HG03520 (cell line): ENCODE measurements at regions not wholly inside any gene's neighbourhood (a gene's known extent, or its start where the extent isn't known, plus 50 kb on each side); places are given as distances from the start of the nearest gene placed in this dataset.

Experiments
- ATAC-seq: cut with Tn5 transposase; IDR thresholded peaks from one replicate; pipeline ENCODE4 v1.9.1; 2021; ENCODE audit warnings: mild to moderate bottlenecking, moderate library complexity; ENCODE audit not compliant: unreplicated experiment

DNA sequence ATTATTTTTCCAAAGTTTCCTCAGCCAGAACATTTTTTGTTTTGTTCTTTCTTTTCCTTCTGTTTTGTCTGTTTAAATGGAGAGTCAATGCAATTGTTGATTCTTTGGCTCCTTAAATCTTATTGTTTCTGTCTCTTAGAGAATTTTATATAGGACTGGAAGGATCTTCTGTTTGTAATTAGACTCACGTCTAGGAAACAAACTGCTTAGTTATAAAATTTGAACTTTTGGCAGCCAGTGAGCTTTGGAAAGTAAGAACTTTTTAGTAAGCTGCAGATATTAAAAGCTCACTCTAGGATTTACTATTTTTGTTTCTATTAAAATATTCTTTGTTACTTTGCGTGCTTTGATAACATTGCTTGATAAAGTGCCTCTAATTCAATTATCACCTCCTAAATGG, 109.8 kb upstream of the HNRNPU start:
- ATAC-seq: no peak

DNA sequence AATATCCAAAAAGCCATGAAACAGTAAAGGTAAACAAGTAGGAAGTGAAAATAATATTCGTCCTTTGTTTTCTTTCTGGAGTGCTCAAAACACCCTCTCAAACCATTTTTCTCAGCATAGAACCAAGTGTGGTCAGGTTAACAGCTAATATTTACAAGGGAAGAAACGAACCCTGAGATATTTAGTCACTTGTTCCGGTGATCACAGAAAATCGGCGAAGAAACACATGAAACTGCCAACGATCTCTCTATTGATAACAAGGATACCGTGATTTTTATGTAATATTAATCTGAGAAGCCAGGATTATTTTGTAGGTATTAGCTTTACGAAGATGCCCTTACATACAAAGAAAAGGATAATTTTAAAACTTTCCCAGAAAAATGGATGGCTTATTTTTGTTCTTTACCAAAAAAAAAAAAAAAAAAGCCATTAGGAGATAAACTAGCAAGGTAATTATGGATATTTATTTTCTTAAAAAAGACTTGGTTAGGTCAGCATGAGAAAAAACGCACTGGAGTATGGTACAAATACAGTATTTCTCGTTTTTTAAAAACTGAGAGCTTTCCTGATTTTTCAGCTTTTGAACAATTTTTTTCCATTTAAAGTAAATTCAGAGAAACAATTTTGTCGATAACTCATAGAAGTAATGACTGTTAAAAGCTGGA, 107.3 kb upstream of the HNRNPU start:
- ATAC-seq: no peak

DNA sequence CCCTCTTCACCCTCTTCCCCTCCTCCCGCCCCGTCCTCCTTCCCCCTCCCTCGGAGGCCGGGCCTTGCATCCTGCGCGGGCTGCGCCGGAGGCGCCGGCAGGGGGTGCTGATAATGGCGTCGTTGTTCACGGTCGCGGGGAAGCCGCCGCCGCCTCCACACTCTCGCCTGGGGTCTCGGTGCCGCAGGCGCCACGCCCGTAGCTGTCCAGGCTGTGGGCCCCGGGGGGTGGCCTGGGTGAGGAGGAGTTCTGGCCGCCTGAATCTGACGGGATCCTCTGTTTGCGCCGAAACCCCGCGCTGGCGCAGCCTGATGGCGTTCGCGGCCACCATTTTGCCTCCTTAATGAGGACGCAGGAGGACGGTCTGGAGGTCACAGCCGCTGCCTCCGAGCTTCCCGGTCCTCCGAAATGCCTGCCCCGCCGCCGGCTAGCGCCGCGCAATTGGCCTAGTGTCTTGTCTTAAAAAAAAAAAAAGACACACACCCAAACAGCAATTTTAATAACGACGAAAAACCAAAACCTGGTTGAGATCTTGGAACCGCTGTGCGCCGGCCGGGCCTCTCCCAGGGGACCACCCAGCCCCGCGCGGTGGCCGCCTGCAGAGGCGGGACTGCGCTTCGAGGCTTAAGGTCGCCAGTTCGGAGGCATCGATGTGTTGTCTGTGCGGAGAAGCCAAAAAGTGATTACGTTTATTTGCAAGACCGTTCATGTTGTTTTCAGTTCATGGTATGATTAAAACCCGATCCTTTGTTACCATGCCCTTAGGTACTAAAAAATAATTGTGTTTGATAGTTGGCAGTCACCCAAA, 106.6 kb upstream of the HNRNPU start:
- ATAC-seq: peak; percentile 67

DNA sequence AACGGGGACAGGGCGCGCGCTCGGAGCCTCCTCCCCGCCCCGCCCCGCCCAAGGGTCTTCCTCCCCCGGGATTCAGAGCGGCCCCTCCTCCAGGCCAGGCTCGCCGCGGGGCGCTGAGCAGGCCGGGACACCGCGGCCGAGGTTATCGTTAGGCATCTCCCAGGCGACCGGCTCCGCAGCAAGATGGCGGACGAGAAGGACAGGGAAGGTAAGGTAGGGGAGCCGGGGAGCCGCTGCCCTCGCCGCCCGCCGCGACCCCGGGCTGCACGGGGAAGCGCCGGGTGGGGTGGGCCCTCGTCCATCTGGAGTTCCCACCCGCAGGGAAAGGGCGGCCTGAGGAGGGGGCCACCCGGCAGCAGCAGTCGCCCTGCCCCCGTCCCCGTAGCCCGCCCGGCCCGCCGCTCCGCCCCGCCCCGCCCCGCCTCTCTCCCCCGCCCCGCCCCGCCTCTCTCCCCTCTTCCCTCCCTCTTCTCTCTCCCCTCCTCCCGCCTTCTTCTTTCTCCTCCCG, 105.9 kb upstream of the HNRNPU start:
- peak; percentile 43 for ATAC-seq

DNA sequence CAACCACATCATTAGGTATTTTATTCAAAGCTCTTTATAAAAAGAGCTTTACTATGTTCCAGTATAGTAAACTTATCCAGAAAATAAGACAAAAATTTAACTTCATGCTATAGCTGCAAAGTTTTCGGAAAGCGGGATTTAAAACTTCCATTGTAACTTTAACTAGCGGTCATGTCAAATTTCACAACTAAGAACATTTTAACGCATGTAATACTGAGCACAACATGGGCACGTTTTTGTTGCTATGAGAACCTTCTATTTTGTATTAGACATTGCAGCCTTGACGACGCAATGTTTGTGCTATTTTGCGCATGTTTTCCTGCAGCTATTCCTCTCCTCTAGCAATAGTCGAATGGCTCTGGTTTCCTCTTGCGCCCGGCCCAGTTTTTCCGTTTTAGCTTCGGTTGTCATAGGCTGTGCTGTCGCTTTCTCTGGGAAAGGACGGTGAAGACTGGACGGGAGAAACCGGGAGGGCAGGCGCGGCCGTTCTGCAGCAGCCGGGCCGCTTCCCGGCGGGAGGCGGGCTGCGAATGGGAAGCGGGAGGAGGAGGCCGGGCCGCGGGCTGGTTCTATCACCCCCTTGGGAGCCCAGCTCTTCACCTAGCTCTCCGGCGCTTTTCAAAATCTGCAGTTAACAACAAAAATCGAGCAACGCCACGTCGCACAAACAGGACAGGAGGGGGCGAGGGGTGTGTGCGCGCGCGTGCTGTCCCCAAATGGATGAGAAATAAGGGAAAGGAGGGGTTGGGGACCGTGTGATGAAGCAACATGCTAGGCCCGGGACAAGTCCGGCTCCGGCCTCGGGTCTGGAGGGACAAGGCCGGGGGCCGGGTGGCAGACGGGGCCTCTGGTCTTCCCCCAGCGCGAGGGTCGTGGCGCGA, 105.3 kb upstream of the HNRNPU start:
- peak; percentile 23 for ATAC-seq

DNA sequence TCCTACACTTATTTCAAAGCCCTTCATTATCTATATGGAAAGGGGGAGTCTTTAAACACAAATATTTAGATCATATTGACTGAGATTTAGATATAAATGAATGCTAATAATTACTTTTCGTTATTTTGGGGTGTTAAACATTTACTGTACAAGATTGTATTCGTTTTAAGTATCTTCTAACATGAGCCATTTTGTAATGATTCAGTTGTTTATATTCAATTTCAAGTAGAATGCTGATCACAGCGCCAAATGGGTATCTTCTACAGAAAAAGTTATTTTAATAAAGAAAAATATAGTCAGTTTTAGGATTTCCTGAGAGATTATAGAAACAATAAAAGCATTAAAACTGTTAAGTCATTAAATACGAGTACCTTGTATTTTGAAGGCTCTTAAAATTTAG, 104.5 kb upstream of the HNRNPU start:
- ATAC-seq: no peak

DNA sequence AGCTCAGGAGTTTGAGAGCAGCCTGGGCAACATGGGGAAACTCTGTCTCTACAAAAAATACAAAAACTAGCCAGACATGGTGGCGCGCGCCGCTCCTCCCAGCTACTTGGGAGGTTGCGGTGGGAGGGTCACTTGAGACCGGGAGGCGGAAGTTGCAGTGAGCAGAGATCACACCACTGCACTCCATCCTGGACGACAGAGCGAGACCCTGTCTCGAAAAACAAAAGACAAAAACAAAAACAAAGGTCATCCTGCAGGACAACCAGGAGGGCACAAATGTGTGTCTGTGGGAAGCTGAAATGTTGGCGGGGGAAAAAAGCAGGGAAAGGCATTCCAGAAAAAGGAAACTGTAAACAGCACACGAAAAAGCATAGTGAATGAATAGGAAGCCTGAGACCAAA, 104.1 kb upstream of the HNRNPU start:
- ATAC-seq: no peak

DNA sequence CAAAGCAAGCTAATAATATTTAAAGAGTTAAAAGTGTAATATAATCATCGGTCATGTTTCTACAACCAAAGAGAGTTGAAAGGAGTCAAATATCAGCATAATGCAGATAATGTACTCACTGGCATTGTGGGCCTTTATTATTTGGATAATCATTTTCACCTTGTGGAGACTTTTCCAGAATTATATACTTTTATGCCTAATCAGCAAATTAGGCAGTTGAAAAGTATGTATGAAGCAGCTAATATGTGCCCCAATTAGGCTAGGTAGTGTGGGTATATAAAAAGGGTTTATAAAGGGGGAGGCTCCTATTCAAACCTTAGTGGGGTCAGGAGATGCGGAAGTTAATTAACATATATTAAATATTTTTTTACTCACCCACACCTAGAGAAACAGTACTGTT, 102.8 kb upstream of the HNRNPU start:
- ATAC-seq: no peak

DNA sequence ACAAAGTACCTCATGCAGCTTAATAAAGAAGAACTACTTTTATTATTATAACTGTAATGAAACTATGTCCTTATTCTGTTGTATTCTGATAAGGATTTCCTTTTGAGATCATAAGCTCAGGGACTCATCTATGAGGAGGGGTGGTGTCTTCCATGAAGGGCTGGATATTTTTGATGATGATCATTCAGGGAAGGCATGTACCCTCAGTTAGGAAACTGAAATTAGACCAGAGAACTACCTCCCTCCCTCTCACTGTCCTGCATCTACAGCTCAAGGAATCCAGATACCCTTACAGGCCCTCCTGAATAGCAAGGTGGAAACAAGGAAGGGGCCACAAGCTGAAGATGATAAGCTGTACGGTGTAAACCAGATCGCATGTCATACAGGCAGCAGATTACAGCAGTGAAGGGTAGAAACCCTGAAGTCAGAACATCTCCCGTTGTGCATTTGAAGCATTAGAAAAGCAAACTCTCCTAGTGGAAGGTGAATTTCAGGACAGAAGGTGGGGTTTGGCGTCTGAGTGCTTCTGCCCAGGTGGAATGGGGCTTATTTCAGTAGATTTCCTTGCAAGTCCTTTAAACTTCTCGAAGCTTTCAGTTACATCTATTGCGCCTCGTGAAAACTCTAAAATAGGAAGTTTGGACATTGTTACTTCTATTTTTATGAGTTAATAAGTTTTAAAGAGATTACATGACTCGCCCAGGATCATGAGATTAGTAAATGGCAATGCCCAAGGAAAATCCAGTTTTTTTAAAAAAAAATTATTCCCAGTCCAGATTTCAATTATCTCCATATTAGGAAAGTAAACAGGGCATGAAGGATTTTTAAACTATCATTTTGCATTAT, 101.1 kb upstream of the HNRNPU start:
- no peak for ATAC-seq

DNA sequence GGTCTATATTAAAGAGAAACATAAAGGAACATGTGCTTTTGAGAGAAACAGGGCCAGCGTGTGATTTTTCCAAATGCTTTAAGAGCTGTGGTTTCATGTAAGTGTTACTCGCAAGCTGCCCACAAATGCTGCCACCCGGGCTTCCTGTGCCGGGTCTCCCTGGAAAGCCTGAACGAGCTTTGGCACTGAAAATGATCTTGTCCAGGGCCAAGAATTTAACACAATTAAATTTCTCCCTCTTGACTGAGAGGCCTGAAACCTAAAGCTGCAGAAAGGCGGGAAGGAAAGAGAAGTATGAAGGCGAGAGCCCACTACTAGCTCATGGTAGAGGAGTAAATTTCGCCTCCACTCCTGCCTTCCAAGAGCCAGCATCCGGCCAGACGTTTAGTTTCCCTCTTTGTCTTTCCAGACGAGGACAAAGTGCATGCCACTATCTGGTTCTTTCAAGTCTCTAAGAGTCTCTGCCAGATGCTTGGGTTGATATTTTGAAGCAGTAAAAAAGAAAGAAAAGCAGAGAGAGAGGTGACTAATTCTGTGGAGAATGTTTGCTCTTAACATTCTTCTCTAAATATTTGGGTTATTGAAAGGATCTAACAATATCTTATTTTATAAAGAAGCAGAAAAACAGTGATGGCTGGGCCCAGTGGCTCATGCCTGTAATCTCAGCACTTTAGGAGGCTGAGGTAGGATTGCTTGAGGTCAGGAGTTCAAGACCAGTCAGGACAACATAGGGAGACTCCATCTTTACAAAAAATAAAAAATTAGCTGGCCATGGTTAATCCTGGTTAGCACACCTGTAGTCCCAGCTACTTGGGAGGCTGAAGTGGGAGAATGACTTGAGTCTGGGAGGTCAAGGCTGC, 100.0 kb upstream of the HNRNPU start:
- no peak for ATAC-seq

DNA sequence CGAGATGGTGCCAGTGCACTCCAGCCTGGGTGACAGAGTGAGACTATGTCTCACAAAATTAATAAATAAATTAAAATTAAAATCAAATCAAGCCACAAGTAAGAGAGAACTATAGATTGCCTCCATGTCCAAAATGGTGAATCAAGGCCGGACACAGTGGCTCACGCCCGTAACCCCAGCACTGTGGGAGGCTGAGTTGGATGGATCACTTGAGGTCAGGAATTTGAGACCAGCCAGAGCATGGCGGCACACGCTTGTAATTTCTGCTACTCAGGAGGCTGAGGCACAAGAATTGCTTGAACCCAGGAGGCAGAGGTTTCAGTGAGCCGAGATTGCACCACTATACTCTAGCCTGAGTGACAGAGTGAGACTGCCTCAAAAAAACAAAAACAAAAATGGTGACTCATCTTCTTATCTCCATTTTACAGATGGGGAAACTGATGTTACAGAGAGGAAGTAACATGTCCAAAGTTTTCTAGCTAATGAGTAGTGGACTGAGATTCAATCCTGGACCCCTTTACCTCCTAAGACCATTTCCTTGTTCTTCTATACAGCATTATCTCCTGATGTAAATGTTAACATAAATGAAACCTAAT, 99.0 kb upstream of the HNRNPU start:
- ATAC-seq: no peak

DNA sequence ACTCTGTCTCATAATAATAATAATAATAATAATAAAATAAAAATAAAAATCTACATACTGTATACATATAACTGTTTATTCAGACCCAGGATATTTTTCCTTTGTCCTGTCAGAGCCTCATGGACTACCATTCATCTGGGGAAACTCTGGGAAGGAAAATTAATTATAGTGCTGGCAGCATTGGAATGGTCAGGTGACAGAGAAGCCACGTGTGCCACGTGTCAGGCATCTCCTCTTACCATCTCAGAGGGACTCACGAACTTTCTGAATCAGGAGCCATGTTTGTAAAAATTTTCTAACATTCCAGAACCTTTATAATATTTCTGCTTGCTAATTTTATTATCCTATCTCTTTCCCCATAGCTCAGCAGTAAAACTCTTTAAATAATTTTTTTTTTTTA, 97.8 kb upstream of the HNRNPU start:
- ATAC-seq: no peak

DNA sequence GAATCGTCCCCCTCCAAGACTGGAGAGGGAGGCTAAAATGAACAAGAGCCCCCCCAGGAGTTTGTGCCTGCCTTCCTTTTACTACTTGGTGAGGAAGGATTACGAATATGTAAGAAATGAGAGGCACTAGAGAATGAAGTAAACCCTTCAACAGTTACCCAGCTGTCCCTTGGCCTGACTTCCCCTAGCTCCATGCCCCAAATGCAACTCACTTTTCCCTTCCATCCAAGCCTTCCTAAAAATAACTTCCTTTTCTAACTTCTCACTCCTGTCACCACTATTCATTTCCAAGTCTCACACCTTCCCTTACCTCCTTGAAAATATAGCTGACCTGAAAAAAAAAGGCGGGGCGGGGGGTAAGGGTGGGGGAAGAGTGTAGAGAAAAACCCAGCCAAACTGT, 96.6 kb upstream of the HNRNPU start:
- no peak for ATAC-seq

DNA sequence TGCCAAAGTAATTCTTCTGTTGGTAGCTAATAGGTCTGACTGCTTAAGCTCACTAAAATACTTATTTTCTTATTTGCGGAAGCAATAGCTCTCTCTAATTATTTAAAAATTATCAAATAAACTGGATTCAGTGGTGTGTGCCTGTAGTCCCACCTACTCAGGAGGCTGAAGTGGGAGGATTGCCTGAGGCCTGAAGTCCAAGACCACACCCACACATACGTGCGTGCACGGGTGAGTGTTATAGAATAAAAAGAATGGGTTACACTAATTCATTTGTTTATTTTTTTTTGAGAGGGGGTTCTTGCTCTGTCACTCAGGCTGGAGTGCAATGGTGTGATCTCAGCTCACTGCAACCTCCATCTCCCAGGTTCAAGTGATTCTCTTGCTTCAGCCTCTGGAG, 94.2 kb upstream of the HNRNPU start:
- ATAC-seq: no peak

DNA sequence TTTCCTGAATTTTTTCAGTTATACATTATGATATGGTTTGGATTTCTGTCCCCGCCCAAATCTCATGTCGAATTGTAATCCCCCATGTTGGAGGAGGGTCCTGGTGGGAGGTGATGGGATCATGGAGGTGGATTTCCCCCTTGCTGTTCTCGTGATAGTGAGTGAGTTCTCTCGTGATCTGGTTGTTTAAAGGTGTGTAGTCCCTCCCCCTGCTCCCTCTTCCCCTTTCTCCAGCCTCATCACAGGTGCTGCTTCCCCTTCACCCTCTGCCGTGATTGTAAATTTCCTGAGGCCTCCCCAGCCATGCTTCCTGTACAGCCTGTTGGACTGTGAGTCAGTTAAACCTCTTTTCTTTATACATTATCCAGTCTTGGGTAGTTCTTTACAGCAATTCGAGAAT, 93.2 kb upstream of the HNRNPU start:
- no peak for ATAC-seq

DNA sequence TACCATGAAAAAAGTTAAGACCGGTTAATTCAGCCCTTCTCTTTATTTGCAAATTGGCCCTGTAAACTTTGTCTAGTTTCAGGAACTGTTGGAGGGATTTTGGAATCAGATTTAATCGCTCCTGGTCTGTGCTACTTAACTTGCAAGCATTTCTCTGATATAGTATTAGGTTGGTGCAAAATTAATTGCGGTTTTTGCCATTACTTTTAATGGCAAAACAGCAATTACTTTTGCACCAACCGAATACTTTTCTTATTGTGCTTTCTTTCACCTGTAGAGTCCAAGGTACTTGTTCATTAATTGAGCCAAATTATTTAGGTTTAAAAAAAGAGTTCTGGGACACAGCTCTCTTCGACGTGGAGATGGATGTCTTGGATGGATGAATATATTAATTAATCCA, 92.8 kb upstream of the HNRNPU start:
- no peak for ATAC-seq

DNA sequence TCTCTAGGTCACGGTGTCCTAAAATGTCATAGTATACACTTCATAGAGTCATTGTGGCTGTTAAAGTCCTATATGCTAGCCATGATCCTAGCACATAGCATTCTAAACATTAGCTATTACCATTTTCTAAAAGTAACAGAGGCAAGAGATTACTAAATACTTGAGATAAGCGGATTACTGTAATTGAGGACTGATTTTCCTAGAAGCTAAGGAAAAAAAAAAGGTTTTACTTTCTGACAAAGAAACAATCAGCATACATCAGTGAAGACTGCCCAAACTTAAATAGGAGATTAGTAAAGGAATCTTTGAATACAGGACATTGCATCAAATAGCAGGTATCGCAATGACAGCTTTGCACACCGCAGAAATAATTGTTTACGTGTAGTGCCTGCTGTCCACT, 91.3 kb upstream of the HNRNPU start:
- ATAC-seq: no peak

DNA sequence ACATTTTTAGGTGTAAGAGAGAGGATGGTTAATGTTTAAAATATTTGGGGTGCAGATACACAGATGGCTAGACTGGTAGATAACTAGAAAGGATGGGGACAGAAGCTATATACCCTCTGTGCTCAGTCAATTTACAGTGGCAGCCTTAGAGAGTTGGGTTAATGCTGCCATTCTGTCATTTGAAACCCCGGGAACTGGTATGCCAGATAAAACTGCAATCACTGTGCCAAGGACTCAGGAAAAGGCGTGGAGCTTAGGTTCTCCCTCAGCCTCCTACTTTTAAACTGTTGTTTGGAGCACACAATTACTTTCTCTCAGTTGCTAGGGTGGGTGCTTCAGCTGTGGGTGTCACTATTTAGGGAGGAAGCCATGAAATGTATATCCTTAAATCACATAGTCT, 90.0 kb upstream of the HNRNPU start:
- no peak for ATAC-seq

DNA sequence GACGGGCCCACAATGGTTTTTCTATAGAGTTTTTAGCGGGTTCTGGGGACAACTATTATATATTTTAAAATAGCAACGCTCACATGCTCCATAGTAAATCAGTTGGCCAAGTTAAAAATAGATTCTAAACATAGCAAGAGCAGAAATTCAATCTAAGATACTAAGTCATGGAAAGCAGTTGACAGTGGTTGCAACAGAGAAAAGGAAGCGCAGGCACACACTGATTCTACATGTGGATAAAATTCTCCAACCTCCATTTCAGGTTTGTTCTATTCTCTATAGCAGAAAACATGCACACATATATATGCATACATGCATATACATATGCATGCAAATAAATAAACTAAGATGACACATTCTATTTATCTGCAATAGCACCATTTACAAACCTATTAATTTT, 89.6 kb upstream of the HNRNPU start:
- no peak for ATAC-seq
